Ovary (tissue), 7 donors: ENCODE measurements at regions not wholly inside any gene's neighbourhood (a gene's known extent, or its start where the extent isn't known, plus 50 kb on each side); places are given as distances from the start of the nearest gene placed in this dataset.
A peak's percentile ranks its signal among the peaks of the same experiment; 100 is the strongest.

Source experiments
- DNase-seq, 5 donors: peaks; one replicate each; pipeline ENCODE4 v3.0.0-alpha.2; 2019 to 2020
- H3K27ac ChIP-seq, 2 donors: fragments of 200-600 bp; one replicate each; pipeline versions ENCODE4 v1.5.1 to v1.8.0; 2019 to 2022
- H3K27me3 ChIP-seq: fragments of 200-600 bp; one replicate; pipeline ENCODE4 v1.8.0; 2022
- H3K36me3 ChIP-seq: fragments of 200-600 bp; sonication (generic); one replicate; pipeline ENCODE4 v1.5.1; 2019
- H3K4me1 ChIP-seq: one replicate; pipeline ENCODE4 v1.8.1; 2013; ENCODE audit warnings: mild to moderate bottlenecking, moderate library complexity; ENCODE audit not compliant: insufficient read depth
- H3K4me3 ChIP-seq: fragments of 200-600 bp; sonication (generic); one replicate; pipeline ENCODE4 v1.5.1; 2017
- H3K9me3 ChIP-seq, 2 donors: fragments of 200-600 bp in 1 of 2; sonication (generic) in 1 of 2; one replicate each; pipeline versions ENCODE4 v1.5.1 to v1.8.1; 2013 to 2019; ENCODE audit warnings: mild to moderate bottlenecking in 1 of 2, moderate library complexity in 1 of 2
- EP300 ChIP-seq: sonication (generic); formaldehyde crosslinking; IDR thresholded peaks from one replicate; pipeline ENCODE4 v1.6.1; 2017; ENCODE audit warnings: antibody characterized with exemption
- POLR2A ChIP-seq: fragments of 450-650 bp; IDR thresholded peaks from one replicate; pipeline ENCODE4 v1.6.1; 2017; ENCODE audit warnings: antibody characterized with exemption, mild to moderate bottlenecking, moderate library complexity
- WGBS, 3 donors: extraction: QIAGEN DNeasy Blood & Tissue Kit in 1 of 3; methylation state at CpG; one replicate each; pipeline versions ENCODE4 v1.1.5 to v1.1.7; 2013 to 2017; 5-methylcytosine and 5-hydroxymethylcytosine counted together
- intact Hi-C, 4 donors: fragments of 100-400 bp; cut with DNase I; formaldehyde crosslinking; loops; one replicate each; pipeline versions ENCODE4 v1.11.0 to v1.15.1; 2022 to 2023
- TF ChIP-seq, protein P1 (sequence below), 3 donors: fragments of 450-650 bp in 2 of 3; fragments of 200-600 bp in 1 of 3; IDR thresholded peaks; one replicate each; pipeline versions ENCODE4 v1.5.1 to v1.8.0; 2016 to 2022; ENCODE audit warnings: antibody characterized with exemption in 3 of 3, mild to moderate bottlenecking in 1 of 3
- donor health status: DM: no; HTN: no; CAD: no; lungs with moderate emphysema.
- donor health status: DM: no; HTN: no; CAD: no.
- donor health status: Bipolar disorder and iron deficiency.
- donor health status: DM: no; HTN: no; CAD: no.
- donor health status: DM: yes; HTN: yes; CAD: no.

DNA sequence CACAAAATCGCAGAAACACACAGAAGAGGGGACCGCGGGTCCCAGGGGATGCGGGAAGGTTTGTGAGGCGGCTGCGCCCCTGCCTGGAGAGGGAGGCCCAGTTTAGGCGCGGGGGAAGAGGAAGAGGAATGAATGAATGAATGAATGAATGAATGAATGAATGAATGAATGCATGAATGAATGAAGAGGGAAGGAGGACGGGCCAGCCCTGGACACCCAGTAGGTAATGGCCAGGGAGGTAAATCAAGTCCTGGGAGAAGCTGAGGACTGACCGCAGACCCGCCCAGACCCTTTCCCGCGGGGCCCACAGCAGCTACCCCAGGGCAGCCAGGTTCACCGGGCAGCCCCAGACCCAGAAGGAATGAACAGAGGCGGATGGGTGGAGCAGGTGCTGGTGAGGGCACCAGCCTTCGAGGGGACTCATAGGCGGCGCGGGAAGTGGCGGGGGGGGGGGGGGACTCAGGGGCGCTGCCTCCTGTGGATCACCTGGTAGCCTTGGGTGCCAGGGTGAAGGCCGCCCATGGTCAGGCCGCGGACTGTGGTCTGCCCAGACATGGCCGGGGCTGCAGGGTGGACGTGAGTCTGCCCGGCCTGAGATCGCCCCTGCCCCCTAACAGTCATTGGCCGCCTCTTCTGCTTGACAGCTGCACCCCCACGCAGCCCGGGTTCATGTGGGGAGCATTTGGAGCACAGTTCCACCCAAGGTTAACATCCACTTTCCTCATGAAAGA is 192.0 kb upstream of the PDE10A start:
- H3K36me3 ChIP-seq, result no peaks in the 10 kb centered on the region
- no peaks in the 10 kb centered on the region for H3K27me3 ChIP-seq
- H3K27ac ChIP-seq, result no peak overlapping the region
- no peak for DNase-seq
- 79 to 86% (median 81%) methylated on average over 31 of the region's 31 CpGs for WGBS, 3 donors
- no peak overlapping the region for H3K4me3 ChIP-seq
- H3K9me3 ChIP-seq, result no peaks in the 10 kb centered on the region
- TF ChIP-seq EP300 (no peak), POLR2A (no peak)
- TF ChIP-seq, protein P1, sequence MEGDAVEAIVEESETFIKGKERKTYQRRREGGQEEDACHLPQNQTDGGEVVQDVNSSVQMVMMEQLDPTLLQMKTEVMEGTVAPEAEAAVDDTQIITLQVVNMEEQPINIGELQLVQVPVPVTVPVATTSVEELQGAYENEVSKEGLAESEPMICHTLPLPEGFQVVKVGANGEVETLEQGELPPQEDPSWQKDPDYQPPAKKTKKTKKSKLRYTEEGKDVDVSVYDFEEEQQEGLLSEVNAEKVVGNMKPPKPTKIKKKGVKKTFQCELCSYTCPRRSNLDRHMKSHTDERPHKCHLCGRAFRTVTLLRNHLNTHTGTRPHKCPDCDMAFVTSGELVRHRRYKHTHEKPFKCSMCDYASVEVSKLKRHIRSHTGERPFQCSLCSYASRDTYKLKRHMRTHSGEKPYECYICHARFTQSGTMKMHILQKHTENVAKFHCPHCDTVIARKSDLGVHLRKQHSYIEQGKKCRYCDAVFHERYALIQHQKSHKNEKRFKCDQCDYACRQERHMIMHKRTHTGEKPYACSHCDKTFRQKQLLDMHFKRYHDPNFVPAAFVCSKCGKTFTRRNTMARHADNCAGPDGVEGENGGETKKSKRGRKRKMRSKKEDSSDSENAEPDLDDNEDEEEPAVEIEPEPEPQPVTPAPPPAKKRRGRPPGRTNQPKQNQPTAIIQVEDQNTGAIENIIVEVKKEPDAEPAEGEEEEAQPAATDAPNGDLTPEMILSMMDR (IDR thresholded peaks at IDR 0.05), result no peak
- intact Hi-C loops, result loop anchor here in 2 of 4 donors (10.0 kb wide), 2 partner anchors 130 to 410 kb away; no protein-coding TSS in a partner anchor
- peaks cover 7% of the 10 kb centered on the region for H3K4me1 ChIP-seq

DNA sequence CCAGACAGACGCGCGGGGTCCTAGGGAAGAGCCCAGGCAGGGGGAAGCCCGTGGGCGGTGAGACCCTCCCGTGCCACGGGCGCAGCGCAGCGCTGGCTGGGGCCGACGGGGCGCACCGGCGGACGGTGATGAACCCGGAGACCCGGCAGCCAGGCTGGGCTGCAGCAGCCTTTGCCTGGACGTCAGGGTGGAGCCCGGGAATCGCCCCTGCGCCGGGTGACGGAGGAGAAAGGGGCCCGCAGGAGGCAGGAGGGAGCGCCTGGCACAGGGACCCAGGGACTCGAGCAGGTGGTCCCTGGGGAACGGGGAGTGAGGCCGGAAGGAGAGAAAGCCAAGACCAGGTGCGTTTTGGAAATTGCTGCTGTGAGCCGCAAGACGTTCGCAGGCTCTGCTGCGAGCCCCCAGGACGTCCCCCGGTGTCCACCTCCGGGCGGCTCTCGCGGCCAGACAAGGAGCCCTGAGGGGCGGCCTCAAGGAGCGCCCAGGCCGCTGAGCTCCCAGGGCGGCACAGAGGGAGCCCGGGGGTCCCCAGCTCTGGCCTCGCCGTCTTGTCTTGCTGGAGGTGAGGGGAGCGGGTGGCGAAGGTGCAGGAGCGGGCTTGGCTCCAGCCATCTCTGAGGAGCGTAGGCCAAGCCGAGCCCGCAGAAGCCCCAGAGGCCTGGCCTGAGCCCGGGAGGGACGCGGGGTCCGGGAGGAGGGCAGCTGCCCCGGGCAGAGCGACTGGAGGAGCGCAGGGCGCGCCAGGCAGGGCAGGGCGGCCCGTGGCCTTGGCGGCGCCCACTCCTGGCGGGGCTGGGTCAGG is 191.2 kb upstream of the PDE10A start:
- 22 to 38% (median 30%) methylated on average over 65 to 67 of the region's 67 CpGs for WGBS, 3 donors
- no peaks in the 10 kb centered on the region for H3K9me3 ChIP-seq
- H3K4me3 ChIP-seq, result no peak overlapping the region
- TF ChIP-seq POLR2A (no peak), EP300 (no peak)
- TF ChIP-seq, protein P1 (IDR thresholded peaks at IDR 0.05), result no peak
- H3K27me3 ChIP-seq, result no peaks in the 10 kb centered on the region
- peaks cover 7% of the 10 kb centered on the region for H3K4me1 ChIP-seq
- H3K36me3 ChIP-seq, result no peaks in the 10 kb centered on the region
- no peak overlapping the region for H3K27ac ChIP-seq
- no peak for DNase-seq
- intact Hi-C loops, result loop anchor here in 2 of 4 donors (10.0 kb wide), 2 partner anchors 129 to 409 kb away; no protein-coding TSS in a partner anchor

DNA sequence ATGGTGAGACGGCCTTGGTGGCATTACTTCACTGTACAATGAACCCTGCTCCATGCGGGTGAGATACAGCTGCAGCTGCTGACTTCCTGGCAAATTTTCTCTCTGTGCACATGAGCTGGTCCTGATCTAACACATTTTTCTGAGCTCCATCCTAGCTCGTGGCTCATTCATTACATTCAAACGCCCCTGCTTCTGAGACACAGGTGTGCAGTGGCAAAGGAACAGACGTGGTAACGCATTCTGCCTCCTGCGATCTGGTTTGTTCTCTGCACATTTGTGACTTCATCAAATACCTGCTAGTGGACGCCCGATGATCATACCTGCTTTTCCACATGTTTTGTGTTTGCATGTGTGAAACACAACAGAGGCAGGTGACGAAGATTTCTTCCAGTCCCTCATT is 189.6 kb upstream of the PDE10A start:
- Histone ChIP-seq H3K36me3 (no peaks in the 10 kb centered on the region), H3K4me3 (no peak overlapping the region), H3K4me1 (peaks cover 2% of the 10 kb centered on the region), H3K27ac (no peak overlapping the region), H3K27me3 (no peaks in the 10 kb centered on the region), H3K9me3 (no peaks in the 10 kb centered on the region)
- intact Hi-C loops, result loop anchor here in 2 of 4 donors (10.0 kb wide), 2 partner anchors 128 to 408 kb away; no protein-coding TSS in a partner anchor
- TF ChIP-seq EP300 (no peak), POLR2A (no peak)
- TF ChIP-seq, protein P1 (IDR thresholded peaks at IDR 0.05), result no peak
- WGBS, 3 donors, result 81 to 92% (median 89%) methylated on average over 10 of the region's 10 CpGs
- no peak for DNase-seq

DNA sequence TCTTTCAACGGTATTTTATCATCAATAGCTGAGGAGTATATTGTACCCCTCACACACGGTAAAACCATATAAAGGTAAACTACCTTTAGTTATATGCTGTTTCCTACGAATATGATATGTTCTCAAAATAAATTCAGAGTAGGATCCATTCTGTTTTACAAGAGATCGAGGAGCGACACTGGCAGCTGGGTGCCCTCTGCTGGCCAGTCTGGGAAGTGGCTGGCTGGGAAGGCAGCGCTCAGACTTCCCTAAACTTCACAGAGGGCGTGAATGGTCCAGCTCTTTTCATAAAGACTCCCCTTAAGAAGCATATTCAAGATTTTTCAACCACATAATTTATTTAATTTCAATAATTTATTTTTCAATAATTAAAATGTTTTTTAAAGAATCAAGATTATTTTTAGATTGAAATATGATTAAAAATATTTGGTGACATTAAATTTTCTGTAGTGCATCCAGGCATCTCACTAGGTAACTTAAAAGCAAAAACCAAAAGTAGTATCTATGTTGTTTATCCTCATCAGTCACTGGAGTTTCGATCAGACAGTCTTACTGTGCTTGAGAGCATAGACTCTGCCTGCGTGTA is 187.5 kb upstream of the PDE10A start:
- no peak for TF ChIP-seq EP300
- no peak for TF ChIP-seq POLR2A
- TF ChIP-seq, protein P1 (IDR thresholded peaks at IDR 0.05), result peak; percentile 87 to 89 (median 87)
- peak overlapping the region; percentile 9 for H3K4me3 ChIP-seq

More for the DNA sequence above, 187.5 kb upstream of the PDE10A start:
- WGBS, 3 donors, result 17 to 19% (median 18%) methylated on average over 9 of the region's 9 CpGs
- peaks cover 5% of the 10 kb centered on the region for H3K4me1 ChIP-seq
- no peaks in the 10 kb centered on the region for H3K9me3 ChIP-seq
- DNase-seq, result peak; percentile 60 to 88 (median 82)
- no peak overlapping the region for H3K27ac ChIP-seq
- no peaks in the 10 kb centered on the region for H3K27me3 ChIP-seq
- intact Hi-C loops, result loop anchor here in 2 of 4 donors (10.0 kb wide), 2 partner anchors 126 to 406 kb away; no protein-coding TSS in a partner anchor
- H3K36me3 ChIP-seq, result no peaks in the 10 kb centered on the region
